A549 (cell line): ENCODE measurements at regions not wholly inside any gene's neighbourhood (a gene's known extent, or its start where the extent isn't known, plus 50 kb on each side); places are given as distances from the start of the nearest gene placed in this dataset.

Source experiments
- BCL3 ChIP-seq: fragments of >200 bp; sonication (Bioruptor Twin); formaldehyde crosslinking; IDR thresholded peaks from 3 replicates; pipeline ENCODE4 v1.6.1; 2016
- CHD2 ChIP-seq: fragments of 150-350 bp; IDR thresholded peaks from 2 replicates; pipeline ENCODE4 v1.6.1; 2014; ENCODE audit warnings: low read length; ENCODE audit not compliant: partially characterized antibody
- CTCF ChIP-seq: fragments of >200 bp; sonication (Bioruptor Twin); formaldehyde crosslinking; IDR thresholded peaks from 3 replicates; pipeline ENCODE4 v1.5.1; 2016
- EP300 ChIP-seq, 2 experiments: fragments of >200 bp; sonication (Bioruptor Twin); formaldehyde crosslinking; IDR thresholded peaks; 2 replicates in 1 of 2; 3 replicates in 1 of 2; pipeline ENCODE4 v1.6.1; 2016 to 2017
- KDM1A ChIP-seq: fragments of 200-600 bp; sonication (generic); IDR thresholded peaks from 2 replicates; pipeline ENCODE4 v1.6.1; 2016; ENCODE audit warnings: low read depth, mild to moderate bottlenecking
- MAFK ChIP-seq: fragments of 450-650 bp; IDR thresholded peaks from 2 replicates; pipeline ENCODE4 v1.6.1; 2014; ENCODE audit not compliant: partially characterized antibody
- MAX ChIP-seq: IDR thresholded peaks from 2 replicates; pipeline ENCODE4 v1.6.1; 2012
- RAD21 ChIP-seq, 2 experiments: fragments of >200 bp in 1 of 2; sonication (Bioruptor Twin) in 1 of 2; formaldehyde crosslinking in 1 of 2; IDR thresholded peaks in 1 of 2; conservative IDR thresholded peaks in 1 of 2; 2 replicates in 1 of 2; 3 replicates in 1 of 2; pipeline ENCODE4 v1.6.1; 2012 to 2018; ENCODE audit warnings: inconsistent platforms in 1 of 2
- REST ChIP-seq: fragments of 200-600 bp; sonication (generic); IDR thresholded peaks from 2 replicates; pipeline ENCODE4 v1.6.1; 2016; ENCODE audit warnings: antibody characterized with exemption, mild to moderate bottlenecking, moderate library complexity
- SMC3 ChIP-seq: fragments of >200 bp; sonication (Bioruptor Twin); formaldehyde crosslinking; IDR thresholded peaks from 3 replicates; pipeline ENCODE4 v1.6.1; 2018; ENCODE audit warnings: inconsistent platforms
- SREBF2 ChIP-seq: fragments of 450-650 bp; IDR thresholded peaks from 2 replicates; pipeline ENCODE4 v1.6.1; 2014; ENCODE audit warnings: mild to moderate bottlenecking, moderate library complexity

GRCh38 chr18:39838831-39839230, 2116.2 kb upstream of the PIK3C3 start:
- no peak for TF ChIP-seq CHD2
- TF ChIP-seq CTCF: no peak
- TF ChIP-seq RAD21 (conservative IDR thresholded peaks at IDR 0.05 in 1 of 2, IDR thresholded peaks at IDR 0.05 in 1 of 2): no peak
- no peak for TF ChIP-seq MAFK
- TF ChIP-seq KDM1A: no peak
- no peak for TF ChIP-seq SREBF2
- no peak for TF ChIP-seq BCL3
- TF ChIP-seq MAX: no peak
- no peak for TF ChIP-seq REST
- TF ChIP-seq SMC3: no peak
- no peak for TF ChIP-seq EP300 (IDR thresholded peaks at IDR 0.05)
